Mesendoderm (in vitro differentiated cells): ENCODE measurements at regions not wholly inside any gene's neighbourhood (a gene's known extent, or its start where the extent isn't known, plus 50 kb on each side); places are given as distances from the start of the nearest gene placed in this dataset.

Experiments
- DNase-seq: peaks from one replicate; pipeline ENCODE4 v3.0.0; 2013
- H2AK5ac ChIP-seq: 2 replicates; pipeline ENCODE4 v1.6.1; 2013; ENCODE audit warnings: low read length, inconsistent platforms
- H2BK120ac ChIP-seq: 2 replicates; pipeline ENCODE4 v1.6.1; 2013; ENCODE audit warnings: low read depth, mild to moderate bottlenecking, low read length, moderate library complexity, mixed read lengths
- H2BK15ac ChIP-seq: replicated peaks from 2 replicates; pipeline ENCODE4 v1.6.1; 2013; ENCODE audit warnings: low read depth, mild to moderate bottlenecking, moderate library complexity
- H2BK5ac ChIP-seq: 2 replicates; pipeline ENCODE4 v1.6.1; 2013; ENCODE audit warnings: low read length, inconsistent platforms
- H3K18ac ChIP-seq: 2 replicates; pipeline ENCODE4 v1.6.1; 2013; ENCODE audit warnings: mild to moderate bottlenecking, low read length, mixed read lengths
- H3K23ac ChIP-seq: one replicate; pipeline ENCODE4 v1.6.1; 2013; ENCODE audit warnings: low read length
- H3K27ac ChIP-seq: 2 replicates; pipeline ENCODE4 v1.5.1; 2013; ENCODE audit warnings: low read depth, mild to moderate bottlenecking, inconsistent platforms, low read length, moderate library complexity
- H3K27me3 ChIP-seq: 2 replicates; pipeline ENCODE4 v1.6.1; 2013; ENCODE audit warnings: low read length, control low read depth, mild to moderate bottlenecking, inconsistent platforms; ENCODE audit not compliant: insufficient read depth, poor library complexity
- H3K36me3 ChIP-seq: 2 replicates; pipeline ENCODE4 v1.6.1; 2013; ENCODE audit warnings: low read length, inconsistent platforms; ENCODE audit not compliant: control insufficient read depth, insufficient read depth
- H3K4ac ChIP-seq: one replicate; pipeline ENCODE4 v1.6.1; 2013; ENCODE audit warnings: low read depth, mild to moderate bottlenecking, low read length, moderate library complexity
- H3K4me1 ChIP-seq: 2 replicates; pipeline ENCODE4 v1.6.1; 2013; ENCODE audit warnings: low read depth, low read length, inconsistent platforms; ENCODE audit not compliant: control insufficient read depth
- H3K4me2 ChIP-seq: 2 replicates; pipeline ENCODE4 v1.6.1; 2013; ENCODE audit warnings: low read length
- H3K4me3 ChIP-seq: 2 replicates; pipeline ENCODE4 v1.5.1; 2013; ENCODE audit warnings: mild to moderate bottlenecking, low read length
- H3K56ac ChIP-seq: one replicate; pipeline ENCODE4 v1.6.1; 2013; ENCODE audit warnings: low read length
- H3K79me1 ChIP-seq: 2 replicates; pipeline ENCODE4 v1.6.1; 2013; ENCODE audit warnings: low read length, inconsistent platforms
- H3K79me2 ChIP-seq: 2 replicates; pipeline ENCODE4 v1.6.1; 2013; ENCODE audit warnings: mild to moderate bottlenecking, low read length; ENCODE audit not compliant: control insufficient read depth, insufficient read depth
- H3K9ac ChIP-seq: 2 replicates; pipeline ENCODE4 v1.6.1; 2013; ENCODE audit warnings: low read length, inconsistent platforms
- H4K5ac ChIP-seq: one replicate; pipeline ENCODE4 v1.6.1; 2013; ENCODE audit warnings: low read length
- H4K8ac ChIP-seq: one replicate; pipeline ENCODE4 v1.6.1; 2013; ENCODE audit warnings: low read depth, mild to moderate bottlenecking, control low read depth, low read length, moderate library complexity
- WGBS: extraction: QIAGEN DNeasy Blood & Tissue Kit; methylation state at CpG from one replicate; pipeline ENCODE4 v1.1.7; 2013; ENCODE audit warnings: low lambda C conversion rate, missing lambda C conversion rate; ENCODE audit not compliant: insufficient coverage; ENCODE audit errors: extremely low coverage; 5-methylcytosine and 5-hydroxymethylcytosine counted together

- Histone ChIP-seq H4K5ac (no peak overlapping the region), H3K18ac (no peak overlapping the region), H3K36me3 (no peaks in the 10 kb centered on the region), H2BK15ac (no peak overlapping the region), H2BK5ac (no peak overlapping the region), H2AK5ac (no peak overlapping the region), H3K4ac (no peak overlapping the region), H3K56ac (no peak overlapping the region), H3K27me3 (no peaks in the 10 kb centered on the region), H3K4me2 (no peak overlapping the region), H3K79me1 (no peaks in the 10 kb centered on the region), H3K9ac (no peak overlapping the region), H2BK120ac (no peak overlapping the region), H3K4me3 (no peak overlapping the region), H3K27ac (no peak overlapping the region), H4K8ac (no peak overlapping the region), H3K4me1 (no peaks in the 10 kb centered on the region), H3K79me2 (no peaks in the 10 kb centered on the region), H3K23ac (no peak overlapping the region)
- WGBS: no CpG with 5 or more reads among the region's 7 CpGs
- peak; percentile 90 for DNase-seq
Measured at GRCh38 chr4:100095729-100096595, 94.3 kb downstream of the DDIT4L start.

- Histone ChIP-seq H3K79me1 (no peaks in the 10 kb centered on the region), H3K4ac (no peak overlapping the region), H3K4me1 (no peaks in the 10 kb centered on the region), H2AK5ac (no peak overlapping the region), H3K79me2 (no peaks in the 10 kb centered on the region), H4K8ac (no peak overlapping the region), H3K18ac (no peak overlapping the region), H3K23ac (no peak overlapping the region), H2BK120ac (no peak overlapping the region), H3K4me3 (no peak overlapping the region), H4K5ac (no peak overlapping the region), H3K36me3 (no peaks in the 10 kb centered on the region), H3K27me3 (no peaks in the 10 kb centered on the region), H3K4me2 (no peak overlapping the region), H3K9ac (peak overlapping the region; percentile 48), H3K27ac (no peak overlapping the region), H2BK5ac (no peak overlapping the region), H3K56ac (peak overlapping the region; percentile 79), H2BK15ac (no peak overlapping the region)
- DNase-seq: peak; percentile 98
- no CpG with 5 or more reads among the region's 8 CpGs for WGBS
Measured at GRCh38 chr4:100093091-100093866, 97.0 kb downstream of the DDIT4L start.

DNA sequence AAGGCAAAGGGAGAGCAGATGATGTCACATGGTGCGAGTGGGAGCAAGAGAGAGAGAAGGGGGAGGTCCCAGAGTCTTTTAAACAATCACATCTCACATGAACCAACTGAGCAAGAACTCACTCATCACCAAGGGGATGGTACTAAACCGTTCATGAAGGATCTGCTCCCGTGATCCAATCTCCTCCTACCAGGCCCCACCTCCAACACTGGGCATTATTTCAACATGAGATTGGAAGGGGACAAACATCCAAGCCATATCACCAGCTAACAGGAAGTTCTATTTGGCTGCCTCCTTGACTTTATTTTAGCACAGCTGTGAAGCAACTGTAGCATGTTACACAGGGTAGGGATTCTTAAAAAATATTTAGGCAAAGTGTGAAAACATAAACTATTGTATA lies 102.5 kb downstream of the DDIT4L start:
- Histone ChIP-seq H3K36me3 (no peaks in the 10 kb centered on the region), H3K9ac (no peak overlapping the region), H3K4me2 (no peak overlapping the region), H2AK5ac (no peak overlapping the region), H3K4ac (no peak overlapping the region), H2BK120ac (no peak overlapping the region), H3K56ac (no peak overlapping the region), H3K27me3 (no peaks in the 10 kb centered on the region), H2BK15ac (no peak overlapping the region), H3K23ac (no peak overlapping the region), H3K79me1 (no peaks in the 10 kb centered on the region), H3K4me3 (no peak overlapping the region), H3K18ac (no peak overlapping the region), H3K27ac (no peak overlapping the region), H2BK5ac (no peak overlapping the region), H4K5ac (no peak overlapping the region), H3K79me2 (no peaks in the 10 kb centered on the region), H4K8ac (no peak overlapping the region), H3K4me1 (no peaks in the 10 kb centered on the region)
- DNase-seq: no peak
- no CpG with 5 or more reads among the region's 3 CpGs for WGBS

DNA sequence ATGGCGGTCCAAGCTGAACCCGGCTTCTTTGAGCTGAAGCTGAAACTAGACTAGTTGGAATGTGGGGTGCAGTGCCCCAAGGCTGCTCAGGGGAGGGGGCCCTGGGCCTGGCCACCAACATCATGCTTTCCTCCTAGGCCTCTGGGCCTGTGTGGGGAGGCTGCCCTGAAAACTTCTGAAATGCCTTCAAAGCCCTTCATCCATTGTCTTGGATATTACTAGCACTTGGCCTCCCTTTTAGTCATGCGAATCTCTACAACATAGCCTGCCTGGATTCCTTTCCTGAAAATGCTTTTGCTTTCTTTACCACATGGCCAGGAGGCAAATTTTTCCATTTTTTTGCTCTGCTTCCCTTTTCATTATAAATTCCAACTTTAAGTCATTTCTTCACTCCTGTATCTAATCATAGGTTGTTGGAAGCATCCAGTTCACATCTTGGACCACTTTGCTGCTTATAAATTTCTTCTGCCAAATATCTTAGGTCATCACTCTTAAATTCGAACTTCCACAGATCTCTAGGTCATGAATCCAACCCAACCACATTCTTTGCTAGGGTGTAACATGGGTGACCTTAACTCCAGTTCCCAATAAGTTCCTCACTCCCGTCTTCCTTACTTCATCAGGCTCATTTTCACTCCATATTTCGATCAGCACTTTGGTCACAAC lies 103.4 kb downstream of the DDIT4L start:
- Histone ChIP-seq H4K5ac (no peak overlapping the region), H3K56ac (no peak overlapping the region), H3K23ac (no peak overlapping the region), H4K8ac (no peak overlapping the region), H3K27me3 (no peaks in the 10 kb centered on the region), H3K4me3 (no peak overlapping the region), H3K4me2 (no peak overlapping the region), H2BK5ac (no peak overlapping the region), H3K79me2 (no peaks in the 10 kb centered on the region), H3K79me1 (no peaks in the 10 kb centered on the region), H3K36me3 (no peaks in the 10 kb centered on the region), H2AK5ac (no peak overlapping the region), H3K18ac (no peak overlapping the region), H2BK120ac (no peak overlapping the region), H3K4me1 (no peaks in the 10 kb centered on the region), H3K27ac (no peak overlapping the region), H3K4ac (no peak overlapping the region), H2BK15ac (no peak overlapping the region), H3K9ac (no peak overlapping the region)
- no peak for DNase-seq
- WGBS: no CpG with 5 or more reads among the region's 6 CpGs

- Histone ChIP-seq H3K79me1 (no peaks in the 10 kb centered on the region), H4K5ac (no peak overlapping the region), H3K79me2 (no peaks in the 10 kb centered on the region), H3K36me3 (no peaks in the 10 kb centered on the region), H2BK120ac (no peak overlapping the region), H3K9ac (no peak overlapping the region), H2AK5ac (no peak overlapping the region), H2BK15ac (no peak overlapping the region), H3K4ac (no peak overlapping the region), H3K18ac (no peak overlapping the region), H3K56ac (no peak overlapping the region), H3K4me2 (no peak overlapping the region), H3K27me3 (no peaks in the 10 kb centered on the region), H3K27ac (no peak overlapping the region), H3K23ac (no peak overlapping the region), H4K8ac (no peak overlapping the region), H2BK5ac (no peak overlapping the region), H3K4me3 (no peak overlapping the region), H3K4me1 (no peaks in the 10 kb centered on the region)
- no CpG with 5 or more reads among the region's 1 CpG for WGBS
- DNase-seq: no peak
Measured at GRCh38 chr4:100084892-100085291, 105.4 kb downstream of the DDIT4L start.
